KOPT-K1 (cell line): ENCODE measurements at regions not wholly inside any gene's neighbourhood (a gene's known extent, or its start where the extent isn't known, plus 50 kb on each side); places are given as distances from the start of the nearest gene placed in this dataset.

Experiments
- H3K27ac ChIP-seq: fragments of 200-600 bp; sonication (generic); 2 replicates; pipeline ENCODE4 v1.5.1; 2016; ENCODE audit warnings: antibody characterized with exemption, mild to moderate bottlenecking, low read depth, low read length; ENCODE audit not compliant: poor library complexity, severe bottlenecking
- H3K36me3 ChIP-seq: fragments of 200-600 bp; sonication (generic); 2 replicates; pipeline ENCODE4 v1.5.1; 2017; ENCODE audit warnings: antibody characterized with exemption, mild to moderate bottlenecking, low read length, moderate library complexity; ENCODE audit not compliant: insufficient read depth
- H3K9me3 ChIP-seq: fragments of 200-600 bp; sonication (generic); 2 replicates; pipeline ENCODE4 v1.5.1; 2017; ENCODE audit warnings: antibody characterized with exemption, low read length, mild to moderate bottlenecking; ENCODE audit not compliant: insufficient read depth, poor library complexity, severe bottlenecking

DNA sequence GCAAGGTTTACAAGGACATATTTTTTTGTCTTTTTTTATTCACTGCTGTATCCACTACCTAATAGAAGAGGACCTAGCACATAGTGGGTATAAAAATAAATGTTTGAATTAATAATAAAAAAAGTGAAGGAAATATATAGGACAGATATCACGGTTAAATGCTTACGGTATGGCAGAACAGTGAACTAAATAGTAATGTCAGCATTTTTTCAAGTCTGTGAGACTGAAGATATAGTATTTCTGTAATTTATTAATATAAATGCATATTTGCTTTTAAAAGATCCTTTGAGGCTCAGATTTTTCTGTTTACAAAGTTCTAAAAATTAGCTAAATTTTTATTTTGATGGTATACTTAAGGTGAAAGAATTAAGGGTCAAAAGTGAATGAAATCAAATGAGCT is 68.6 kb upstream of the CNTN5 start:
- H3K36me3 ChIP-seq, result no peaks in the 10 kb centered on the region
- H3K27ac ChIP-seq, result no peak overlapping the region
- H3K9me3 ChIP-seq, result no peaks in the 10 kb centered on the region

DNA sequence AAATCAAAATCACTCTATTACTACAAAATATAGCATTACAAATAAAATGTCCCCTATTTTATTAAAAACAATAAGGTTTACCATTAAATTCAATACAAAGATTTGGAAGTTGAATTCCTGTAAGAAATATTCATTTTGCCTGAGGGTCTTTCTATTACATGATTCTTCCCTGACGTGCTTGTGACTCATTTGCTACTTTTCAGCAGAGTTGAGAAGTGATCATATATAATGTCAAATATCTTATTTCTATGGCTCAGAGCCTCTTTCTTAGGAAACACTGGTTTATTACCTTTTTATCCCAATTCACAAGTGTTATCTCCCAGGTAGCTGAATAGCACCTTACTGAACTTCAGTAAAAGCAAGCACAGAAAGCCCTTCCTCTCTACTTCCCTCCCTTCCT is 65.2 kb upstream of the CNTN5 start:
- H3K27ac ChIP-seq, result no peak overlapping the region
- no peaks in the 10 kb centered on the region for H3K9me3 ChIP-seq
- no peaks in the 10 kb centered on the region for H3K36me3 ChIP-seq

DNA sequence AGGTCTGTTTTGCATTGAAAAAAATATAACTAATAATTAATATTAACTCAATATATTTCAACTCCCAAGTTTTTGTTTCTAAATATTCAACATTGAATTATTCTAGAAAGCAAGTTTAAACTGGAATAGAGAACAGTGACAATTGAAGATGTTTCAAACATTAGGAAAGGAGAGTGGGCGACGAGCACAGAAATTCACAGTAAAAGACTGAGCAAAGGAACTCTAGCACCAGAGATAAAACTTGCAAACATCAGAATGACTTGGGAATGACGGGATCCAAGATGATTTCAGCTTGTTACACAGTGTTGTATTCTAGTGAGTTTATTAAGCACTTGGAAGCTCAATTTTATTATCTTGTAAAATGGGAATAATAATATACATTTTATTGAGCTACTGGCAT is 56.6 kb upstream of the CNTN5 start:
- Histone ChIP-seq H3K9me3 (no peaks in the 10 kb centered on the region), H3K27ac (no peak overlapping the region), H3K36me3 (no peaks in the 10 kb centered on the region)

DNA sequence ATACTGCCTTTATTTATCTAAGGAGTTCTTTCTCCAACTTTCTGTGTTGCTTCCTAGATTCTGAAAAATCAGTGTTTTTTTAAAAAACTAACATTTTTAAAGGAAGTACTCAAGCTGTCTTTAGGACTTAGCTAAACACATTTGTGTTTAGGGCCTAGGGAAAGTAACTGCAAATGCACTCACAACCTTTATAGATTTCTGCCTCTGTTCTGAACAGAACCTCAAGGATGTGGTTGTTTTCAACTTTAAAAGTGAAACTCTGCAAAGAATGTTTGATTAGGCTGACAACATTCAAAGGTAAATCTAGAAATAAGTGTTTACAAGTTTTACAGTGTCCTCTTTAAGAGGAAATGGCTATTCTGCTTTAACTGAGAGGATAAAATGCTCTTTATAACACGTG is 55.4 kb upstream of the CNTN5 start:
- Histone ChIP-seq H3K36me3 (no peaks in the 10 kb centered on the region), H3K27ac (no peak overlapping the region), H3K9me3 (no peaks in the 10 kb centered on the region)

DNA sequence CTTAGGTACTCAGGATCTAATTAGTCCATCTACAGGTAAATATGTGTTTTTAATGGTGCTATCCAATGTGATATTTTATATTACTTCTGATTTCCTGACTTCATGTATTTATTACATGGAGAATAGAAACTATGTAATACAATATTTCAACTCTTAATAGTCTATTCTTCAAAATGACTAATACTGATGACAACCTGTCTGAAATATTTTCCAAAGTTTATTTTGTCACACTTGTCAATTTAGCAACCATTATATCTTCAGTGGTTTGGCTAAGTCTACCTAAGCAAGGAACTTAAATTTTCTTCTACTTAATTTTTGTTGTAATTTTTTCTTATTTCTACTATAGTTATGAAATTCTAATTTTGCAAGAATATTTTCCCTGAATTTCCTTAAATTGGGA is 55.0 kb upstream of the CNTN5 start:
- H3K36me3 ChIP-seq, result no peaks in the 10 kb centered on the region
- no peaks in the 10 kb centered on the region for H3K9me3 ChIP-seq
- no peak overlapping the region for H3K27ac ChIP-seq

DNA sequence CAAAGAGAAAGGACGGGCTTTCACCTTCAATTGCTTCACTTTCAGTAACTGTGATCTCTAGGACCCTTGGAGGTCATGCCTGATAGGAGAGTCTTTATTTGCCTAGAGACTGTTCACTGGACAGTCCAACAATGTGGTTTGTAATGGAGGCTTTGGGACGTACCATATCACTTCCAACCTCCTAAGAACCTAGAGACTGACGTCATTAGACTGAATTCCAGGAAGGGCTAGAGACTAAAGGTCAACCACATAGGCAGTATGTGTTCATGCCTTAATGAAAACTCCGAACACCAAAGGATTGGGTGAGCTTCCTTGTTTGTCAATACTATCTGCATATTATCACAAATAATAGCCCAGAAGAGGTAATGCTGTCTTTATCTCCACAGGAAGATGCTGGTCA is 53.7 kb upstream of the CNTN5 start:
- Histone ChIP-seq H3K27ac (no peak overlapping the region), H3K9me3 (no peaks in the 10 kb centered on the region), H3K36me3 (no peaks in the 10 kb centered on the region)
